Stimulated activated CD8-positive, alpha-beta memory T cell treated with anti-CD3 and anti-CD28 coated beads, Interleukin-2, amount 100 ng/mL, for 48 hours (primary cell): ENCODE measurements at regions not wholly inside any gene's neighbourhood (a gene's known extent, or its start where the extent isn't known, plus 50 kb on each side); places are given as distances from the start of the nearest gene placed in this dataset.

Source experiments
- DNase-seq, 2 donors: peaks; one replicate each; pipeline ENCODE4 v3.0.0-alpha.2; 2020; ENCODE audit warnings: low read depth in 2 of 2

- no peak for DNase-seq
Measured at GRCh38 chr10:83357004-83357403, 782.3 kb upstream of the GHITM start.

GRCh38 chr10:83357627-83358026, 781.7 kb upstream of the GHITM start:
- DNase-seq = no peak

- no peak for DNase-seq
Measured at GRCh38 chr10:83367036-83367435, 772.3 kb upstream of the GHITM start.

- DNase-seq = no peak
Measured at GRCh38 chr10:83371696-83372490, 767.4 kb upstream of the GHITM start.

GRCh38 chr10:83372646-83373045, 766.7 kb upstream of the GHITM start:
- no peak for DNase-seq

- no peak for DNase-seq
Measured at GRCh38 chr10:83373671-83374070, 765.6 kb upstream of the GHITM start.

- DNase-seq = no peak
Measured at GRCh38 chr10:83374741-83375140, 764.6 kb upstream of the GHITM start.

GRCh38 chr10:83375274-83375673, 764.0 kb upstream of the GHITM start:
- DNase-seq = no peak

GRCh38 chr10:83397806-83398205, 741.5 kb upstream of the GHITM start:
- no peak for DNase-seq

GRCh38 chr10:83410570-83410969, 728.7 kb upstream of the GHITM start:
- no peak for DNase-seq

GRCh38 chr10:83425306-83425705, 714.0 kb upstream of the GHITM start:
- no peak for DNase-seq

- DNase-seq = no peak
Measured at GRCh38 chr10:83427101-83427500, 712.2 kb upstream of the GHITM start.

- no peak for DNase-seq
Measured at GRCh38 chr10:83432261-83433045, 706.9 kb upstream of the GHITM start.

GRCh38 chr10:83433705-83434104, 705.6 kb upstream of the GHITM start:
- no peak for DNase-seq

GRCh38 chr10:83448013-83448412, 691.3 kb upstream of the GHITM start:
- DNase-seq = no peak

- no peak for DNase-seq
Measured at GRCh38 chr10:83458611-83459010, 680.7 kb upstream of the GHITM start.

GRCh38 chr10:83459124-83459523, 680.2 kb upstream of the GHITM start:
- DNase-seq = no peak

- DNase-seq = no peak
Measured at GRCh38 chr10:83469728-83470331, 669.5 kb upstream of the GHITM start.

GRCh38 chr10:83476211-83476610, 663.1 kb upstream of the GHITM start:
- no peak for DNase-seq

GRCh38 chr10:83489161-83489560, 650.1 kb upstream of the GHITM start:
- DNase-seq = no peak

- no peak for DNase-seq
Measured at GRCh38 chr10:83492004-83492403, 647.3 kb upstream of the GHITM start.

GRCh38 chr10:83512681-83513080, 626.6 kb upstream of the GHITM start:
- DNase-seq = no peak

- DNase-seq = no peak
Measured at GRCh38 chr10:83515001-83515400, 624.3 kb upstream of the GHITM start.
